ENCODE measurements at regions not wholly inside any gene's neighbourhood (a gene's known extent, or its start where the extent isn't known, plus 50 kb on each side); places are given as distances from the start of the nearest gene placed in this dataset.

DNA sequence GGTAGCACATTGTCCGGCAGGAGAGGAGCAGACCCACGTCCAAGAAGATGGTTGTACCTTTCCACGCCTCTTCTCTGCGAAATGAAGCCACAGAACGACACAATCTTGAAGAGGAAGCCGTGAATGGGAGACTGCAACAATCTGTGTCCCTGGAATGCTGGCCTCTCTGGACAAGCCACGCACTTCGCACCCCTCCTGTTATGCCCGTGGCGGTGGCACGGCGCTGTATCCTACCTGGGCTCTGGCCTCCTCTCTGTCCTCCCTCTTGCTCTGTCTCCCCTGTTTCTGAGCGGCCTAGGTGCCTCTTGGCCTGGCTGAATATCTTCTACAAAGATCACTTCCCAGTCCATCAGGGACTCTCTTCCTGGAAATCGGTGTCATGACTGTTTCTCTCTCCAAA lies 717.8 kb downstream of the KCNJ18 start:
- CTCF ChIA-PET, result no interaction called here
- BruUV-seq (replicated peaks), result no TSS peak
- H3K4me1 ChIP-seq (replicated peaks; ENCODE audit: insufficient read depth), result no peaks in the 10 kb centered on the region
- H3K4me3 ChIP-seq, result no peak overlapping the region
- no peaks in the 10 kb centered on the region for H3K9me3 ChIP-seq (ENCODE audit: insufficient read depth, low read depth)
- H3K9me2 ChIP-seq (ENCODE audit: insufficient read depth), result no peaks in the 10 kb centered on the region
- no peaks in the 10 kb centered on the region for H4K20me1 ChIP-seq (ENCODE audit: insufficient read depth)
- POLR2A ChIA-PET (ENCODE audit: unreplicated experiment), result no interaction called here
- DNase-seq, result no peak
- TF ChIP-seq, protein P1, sequence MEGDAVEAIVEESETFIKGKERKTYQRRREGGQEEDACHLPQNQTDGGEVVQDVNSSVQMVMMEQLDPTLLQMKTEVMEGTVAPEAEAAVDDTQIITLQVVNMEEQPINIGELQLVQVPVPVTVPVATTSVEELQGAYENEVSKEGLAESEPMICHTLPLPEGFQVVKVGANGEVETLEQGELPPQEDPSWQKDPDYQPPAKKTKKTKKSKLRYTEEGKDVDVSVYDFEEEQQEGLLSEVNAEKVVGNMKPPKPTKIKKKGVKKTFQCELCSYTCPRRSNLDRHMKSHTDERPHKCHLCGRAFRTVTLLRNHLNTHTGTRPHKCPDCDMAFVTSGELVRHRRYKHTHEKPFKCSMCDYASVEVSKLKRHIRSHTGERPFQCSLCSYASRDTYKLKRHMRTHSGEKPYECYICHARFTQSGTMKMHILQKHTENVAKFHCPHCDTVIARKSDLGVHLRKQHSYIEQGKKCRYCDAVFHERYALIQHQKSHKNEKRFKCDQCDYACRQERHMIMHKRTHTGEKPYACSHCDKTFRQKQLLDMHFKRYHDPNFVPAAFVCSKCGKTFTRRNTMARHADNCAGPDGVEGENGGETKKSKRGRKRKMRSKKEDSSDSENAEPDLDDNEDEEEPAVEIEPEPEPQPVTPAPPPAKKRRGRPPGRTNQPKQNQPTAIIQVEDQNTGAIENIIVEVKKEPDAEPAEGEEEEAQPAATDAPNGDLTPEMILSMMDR (conservative IDR thresholded peaks at IDR 0.05), result no peak
- no peak for TF ChIP-seq EZH2 (IDR thresholded peaks at IDR 0.05; ENCODE audit: low read depth)
- H3K27me3 ChIP-seq (ENCODE audit: insufficient read depth, low read depth), result peaks cover 42% of the 10 kb centered on the region
- no peak overlapping the region for H2AFZ ChIP-seq
- H3K36me3 ChIP-seq (ENCODE audit: low read depth), result no peaks in the 10 kb centered on the region
- intact Hi-C loops (cut with micrococcal nuclease; ENCODE audit: unreplicated experiment), result no loop called here
- H3K27ac ChIP-seq, result no peak overlapping the region
- H3K4me2 ChIP-seq, result no peak overlapping the region
- no peaks in the 10 kb centered on the region for H3K79me2 ChIP-seq (ENCODE audit: low read depth)
- no peaks in the 10 kb centered on the region for H3F3A ChIP-seq (ENCODE audit: insufficient read depth, low read depth)

DNA sequence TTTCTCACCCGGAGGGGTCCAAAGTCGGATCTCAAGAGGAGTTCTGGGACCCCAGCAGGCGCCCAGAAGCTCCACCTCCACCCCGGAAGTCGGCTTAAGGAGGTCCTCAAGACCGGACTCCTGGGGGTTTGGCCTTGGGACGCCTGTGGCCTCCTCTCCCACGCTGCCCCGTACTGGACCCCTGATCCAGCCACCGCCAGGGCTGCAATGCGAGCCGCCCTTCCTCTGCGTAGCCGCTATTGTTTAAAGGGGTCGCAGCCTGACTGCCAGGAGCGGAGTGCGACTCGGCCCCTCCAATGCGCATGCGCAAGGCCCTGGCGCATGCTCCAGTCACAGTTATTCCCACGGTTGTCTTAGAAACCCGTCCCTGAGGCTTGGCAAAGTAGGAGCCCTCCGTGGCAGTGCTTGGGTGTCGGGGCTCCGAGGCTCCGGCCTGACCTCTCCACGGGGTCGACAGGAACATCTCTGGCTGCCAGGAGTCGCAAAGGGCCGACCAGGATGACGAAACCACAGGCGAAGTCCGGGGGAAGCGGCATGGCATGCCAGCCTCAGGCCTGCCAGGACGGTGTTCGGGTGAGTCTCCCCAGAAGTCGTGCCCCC lies 719.0 kb downstream of the KCNJ18 start:
- Histone ChIP-seq H3K36me3 (ENCODE audit: low read depth) (no peaks in the 10 kb centered on the region), H3K27me3 (ENCODE audit: insufficient read depth, low read depth) (peaks cover 42% of the 10 kb centered on the region), H2AFZ (no peak overlapping the region), H4K20me1 (ENCODE audit: insufficient read depth) (no peaks in the 10 kb centered on the region), H3K4me2 (no peak overlapping the region), H3K79me2 (ENCODE audit: low read depth) (no peaks in the 10 kb centered on the region), H3K4me1 (replicated peaks; ENCODE audit: insufficient read depth) (no peaks in the 10 kb centered on the region), H3K9me3 (ENCODE audit: insufficient read depth, low read depth) (no peaks in the 10 kb centered on the region), H3K27ac (no peak overlapping the region), H3K4me3 (no peak overlapping the region), H3K9me2 (ENCODE audit: insufficient read depth) (no peaks in the 10 kb centered on the region), H3F3A (ENCODE audit: insufficient read depth, low read depth) (no peaks in the 10 kb centered on the region)
- ChIA-PET POLR2A (ENCODE audit: unreplicated experiment) (no interaction called here), CTCF (no interaction called here)
- TF ChIP-seq EZH2 (IDR thresholded peaks at IDR 0.05; ENCODE audit: low read depth), result no peak
- TF ChIP-seq, protein P1 (conservative IDR thresholded peaks at IDR 0.05), result no peak
- intact Hi-C loops (cut with micrococcal nuclease; ENCODE audit: unreplicated experiment), result no loop called here
- no peak for DNase-seq
- BruUV-seq (replicated peaks), result no TSS peak

DNA sequence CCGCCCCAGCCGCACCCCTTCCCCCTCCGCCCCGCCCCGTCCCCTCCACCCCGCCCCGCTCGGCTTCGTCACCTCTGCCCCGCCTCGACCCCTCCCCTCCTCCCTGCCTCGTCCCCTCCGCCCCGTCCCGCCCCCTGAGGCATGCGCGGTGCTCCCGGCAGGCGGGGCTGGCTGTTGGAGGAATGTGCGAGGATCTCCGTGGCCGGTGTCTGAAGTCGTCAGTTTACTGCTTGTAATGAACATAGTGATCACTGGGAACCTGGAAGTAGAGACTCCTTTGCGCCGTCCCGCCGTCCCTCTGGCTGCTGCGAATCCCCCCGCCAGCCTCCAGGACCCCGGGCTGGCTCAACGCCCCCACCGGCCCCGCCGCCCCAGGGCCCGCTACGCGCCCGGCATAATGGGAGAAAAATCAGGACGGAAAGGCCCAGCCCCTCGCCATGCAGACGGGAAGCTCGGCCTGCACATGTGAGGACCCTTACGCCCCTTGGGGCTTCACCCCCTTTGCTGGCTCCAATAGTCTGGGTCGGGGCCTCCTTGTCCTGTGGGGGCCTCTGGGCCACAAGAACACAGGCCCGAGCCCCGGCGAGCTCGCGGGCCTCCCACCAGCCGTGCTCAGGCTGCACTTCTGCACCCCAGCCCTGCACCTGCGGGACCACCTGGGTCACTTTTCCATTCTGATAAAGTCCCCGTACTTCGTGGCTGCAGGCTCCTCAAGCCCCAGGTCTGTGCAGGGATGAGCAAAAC lies 743.1 kb downstream of the KCNJ18 start:
- DNase-seq, result no peak
- H4K20me1 ChIP-seq (ENCODE audit: insufficient read depth), result no peaks in the 10 kb centered on the region
- H3K9me2 ChIP-seq (ENCODE audit: insufficient read depth), result no peaks in the 10 kb centered on the region
- H3K79me2 ChIP-seq (ENCODE audit: low read depth), result no peaks in the 10 kb centered on the region
- no peaks in the 10 kb centered on the region for H3K27me3 ChIP-seq (ENCODE audit: insufficient read depth, low read depth)
- no peak overlapping the region for H3K4me3 ChIP-seq
- H3K36me3 ChIP-seq (ENCODE audit: low read depth), result no peaks in the 10 kb centered on the region
- BruUV-seq (replicated peaks), result no TSS peak
- no peak overlapping the region for H3K27ac ChIP-seq
- POLR2A ChIA-PET (ENCODE audit: unreplicated experiment), result no interaction called here
- CTCF ChIA-PET, result no interaction called here
- no peak for TF ChIP-seq EZH2 (IDR thresholded peaks at IDR 0.05; ENCODE audit: low read depth)
- TF ChIP-seq, protein P1 (conservative IDR thresholded peaks at IDR 0.05), result no peak
- H3F3A ChIP-seq (ENCODE audit: insufficient read depth, low read depth), result no peaks in the 10 kb centered on the region
- no peak overlapping the region for H2AFZ ChIP-seq
- intact Hi-C loops (cut with micrococcal nuclease; ENCODE audit: unreplicated experiment), result no loop called here
- no peaks in the 10 kb centered on the region for H3K4me1 ChIP-seq (replicated peaks; ENCODE audit: insufficient read depth)
- no peaks in the 10 kb centered on the region for H3K9me3 ChIP-seq (ENCODE audit: insufficient read depth, low read depth)
- H3K4me2 ChIP-seq, result no peak overlapping the region
